ENCODE measurements at regions not wholly inside any gene's neighbourhood (a gene's known extent, or its start where the extent isn't known, plus 50 kb on each side); places are given as distances from the start of the nearest gene placed in this dataset.
"Not testable (repeated sequence)": the region's sequence is repeated elsewhere in the genome, so short reads cannot be mapped to it uniquely, and the experiment has no call there.

DNA sequence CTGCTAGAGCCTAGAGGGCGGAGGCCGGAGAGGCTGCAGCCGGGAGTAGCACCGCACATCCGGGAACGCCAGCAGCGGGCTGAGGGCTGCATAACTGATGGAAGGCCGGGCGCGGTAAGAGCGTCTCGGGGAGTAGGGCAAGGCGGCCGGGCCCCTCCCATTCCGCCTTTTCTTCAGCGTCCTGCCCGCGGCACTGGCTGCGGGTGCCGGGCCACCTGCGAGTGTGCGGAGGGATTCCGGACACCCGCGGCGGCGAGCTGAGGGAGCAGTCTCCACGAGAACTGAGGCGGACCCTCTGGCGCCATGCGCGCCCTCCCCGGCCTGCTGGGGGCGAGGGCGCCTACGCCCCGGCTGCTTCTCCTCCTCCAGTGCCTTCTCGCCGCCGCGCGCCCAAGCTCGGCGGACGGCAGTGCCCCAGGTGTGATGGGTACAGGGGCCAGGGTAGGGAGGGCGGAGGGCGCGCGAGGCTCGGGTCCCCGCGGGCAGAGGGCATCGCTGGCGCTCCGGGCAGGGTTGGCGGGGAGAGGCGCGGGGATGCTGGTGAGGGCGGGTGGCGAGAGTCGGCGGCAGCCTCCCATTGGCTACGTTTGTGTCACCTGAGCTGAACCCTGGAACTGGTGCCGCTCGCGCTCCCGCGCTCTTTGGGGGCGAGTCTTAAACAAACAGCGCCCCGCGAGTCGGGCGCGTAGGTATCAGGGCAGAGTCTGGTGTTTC is 334.4 kb downstream of the SRGAP2C start:
- peak; percentile 82 to 85 for DNase-seq

DNA sequence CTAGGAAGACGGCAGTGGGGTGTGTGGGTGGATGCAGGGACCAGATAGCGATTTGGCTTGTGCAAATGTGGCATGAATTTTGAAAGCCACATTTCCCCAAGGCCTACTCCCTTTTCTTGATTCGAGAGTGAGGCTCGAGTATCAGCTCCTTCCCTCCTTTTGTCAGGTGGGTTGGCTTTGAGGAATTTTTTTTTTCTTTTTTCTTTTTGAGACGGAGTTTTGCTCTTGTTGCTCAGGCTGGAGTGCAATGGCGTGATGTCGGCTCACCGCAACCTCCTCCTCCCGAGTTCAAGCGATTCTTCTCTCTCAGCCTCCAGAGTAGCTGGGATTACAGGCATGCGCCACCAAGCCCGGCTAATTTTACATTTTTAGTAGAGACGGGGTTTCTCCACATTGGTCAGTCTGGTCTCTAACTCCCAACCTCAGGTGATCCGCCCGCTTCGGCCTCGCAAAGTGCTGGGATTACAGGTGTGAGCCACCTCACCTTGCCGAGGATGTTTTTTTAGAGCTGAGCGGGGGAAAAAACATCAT is 335.0 kb downstream of the SRGAP2C start:
- not testable (repeated sequence) for DNase-seq

DNA sequence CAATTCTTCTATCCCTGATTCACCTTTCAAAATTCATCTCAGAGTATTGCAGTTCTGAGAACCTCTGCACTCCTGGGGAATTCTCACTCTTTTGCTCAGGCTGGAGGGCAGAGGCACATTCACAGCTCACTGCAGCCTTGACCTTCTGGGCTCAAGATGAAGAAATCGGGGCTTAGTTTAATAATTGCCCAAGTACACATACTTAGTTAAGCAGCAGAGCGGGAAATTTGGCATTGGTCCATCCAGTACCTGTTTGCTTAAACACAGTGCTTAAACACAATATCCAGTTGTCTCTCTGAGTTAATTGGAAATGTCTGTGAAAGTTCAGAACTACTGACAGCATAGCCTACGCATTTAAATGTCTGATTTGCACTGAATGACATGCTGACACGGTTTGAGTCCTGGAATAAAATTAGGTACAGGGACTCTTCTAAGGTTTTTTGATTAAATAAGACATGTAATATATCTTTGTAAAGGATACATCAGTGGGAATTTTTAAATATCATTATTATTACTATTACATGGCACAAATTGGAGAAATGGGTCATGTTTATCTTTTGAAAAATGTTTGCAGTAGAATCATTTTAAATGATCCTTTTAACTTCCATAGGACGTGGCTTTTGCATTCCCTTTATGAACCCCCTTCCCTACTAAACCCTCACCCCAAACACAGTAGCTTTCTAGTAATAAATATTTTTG is 337.4 kb downstream of the SRGAP2C start:
- DNase-seq = no peak

DNA sequence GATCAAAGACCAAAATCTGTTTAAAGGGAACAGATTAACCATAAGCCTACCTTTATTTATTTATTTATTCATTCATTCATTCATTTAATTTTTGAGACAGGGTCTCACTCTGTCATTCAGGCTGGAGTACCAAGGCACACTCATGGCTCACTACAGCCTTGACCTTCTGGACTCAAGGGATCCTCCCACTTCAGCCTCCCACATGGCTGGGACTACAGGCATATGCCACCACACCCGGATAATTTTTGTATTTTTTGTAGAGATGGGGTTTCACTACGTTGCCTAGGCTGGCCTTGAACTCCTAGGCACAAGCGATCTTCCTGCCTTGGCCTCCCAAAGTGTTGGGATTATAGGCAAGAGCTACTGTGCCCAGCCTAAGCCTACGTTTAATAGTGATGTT is 338.3 kb downstream of the SRGAP2C start:
- DNase-seq = not testable (repeated sequence)

DNA sequence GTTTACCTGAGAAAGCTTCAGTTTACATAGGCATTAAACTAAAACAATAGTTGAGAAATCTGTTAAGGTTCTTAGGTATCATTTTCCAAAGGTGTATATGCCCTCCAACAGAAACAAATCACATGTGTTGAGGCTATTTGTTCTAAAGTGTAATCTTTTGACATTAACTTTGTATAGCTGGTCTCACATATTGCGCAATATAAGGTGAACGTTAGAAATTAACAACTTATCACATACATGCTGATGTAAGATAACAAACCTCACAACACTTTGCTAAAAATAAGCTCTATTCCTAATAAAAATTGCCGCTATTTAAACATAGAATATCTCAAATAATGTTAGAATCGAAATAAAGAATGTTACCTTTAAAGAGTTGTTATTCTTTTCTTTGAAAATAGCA is 340.6 kb downstream of the SRGAP2C start:
- no peak for DNase-seq

DNA sequence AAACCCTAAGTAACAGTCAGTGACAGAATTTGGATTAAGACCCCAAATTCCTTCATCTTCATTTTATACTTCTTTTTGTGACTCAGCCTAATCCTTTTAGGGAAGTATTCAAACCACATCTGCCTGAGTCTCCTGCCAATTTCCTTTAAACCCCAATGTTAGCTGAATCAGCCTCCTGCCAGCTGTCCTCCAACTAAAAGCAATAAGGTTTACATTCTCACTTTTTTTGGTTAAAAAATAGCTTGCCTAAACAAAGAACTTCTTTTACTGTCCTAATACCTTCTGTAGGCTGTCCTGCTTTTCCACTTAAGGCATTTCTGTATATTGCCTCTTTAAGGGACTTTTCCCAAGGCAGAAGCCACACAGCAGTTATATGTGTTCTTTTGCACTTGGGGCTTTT is 344.2 kb downstream of the SRGAP2C start:
- DNase-seq = not testable (repeated sequence)

DNA sequence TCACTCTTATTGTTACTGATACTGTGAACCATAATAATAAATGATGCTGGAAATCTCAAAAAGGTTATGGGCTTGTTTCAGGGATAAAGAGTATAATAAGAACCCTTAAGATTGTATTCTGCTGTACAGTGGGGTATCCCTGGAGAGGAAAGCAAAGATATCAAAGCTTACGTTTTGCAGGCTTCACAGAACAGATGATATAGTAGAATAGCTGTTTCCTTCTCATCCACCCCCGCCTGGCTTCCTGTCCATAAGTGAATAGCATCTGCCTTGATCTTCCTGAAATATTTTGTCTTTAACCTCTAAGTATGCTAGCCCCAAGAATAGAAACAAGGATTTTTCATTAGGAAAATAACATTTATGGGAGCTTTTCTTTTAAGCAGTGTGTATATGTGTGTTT is 345.3 kb downstream of the SRGAP2C start:
- DNase-seq = not testable (repeated sequence)

DNA sequence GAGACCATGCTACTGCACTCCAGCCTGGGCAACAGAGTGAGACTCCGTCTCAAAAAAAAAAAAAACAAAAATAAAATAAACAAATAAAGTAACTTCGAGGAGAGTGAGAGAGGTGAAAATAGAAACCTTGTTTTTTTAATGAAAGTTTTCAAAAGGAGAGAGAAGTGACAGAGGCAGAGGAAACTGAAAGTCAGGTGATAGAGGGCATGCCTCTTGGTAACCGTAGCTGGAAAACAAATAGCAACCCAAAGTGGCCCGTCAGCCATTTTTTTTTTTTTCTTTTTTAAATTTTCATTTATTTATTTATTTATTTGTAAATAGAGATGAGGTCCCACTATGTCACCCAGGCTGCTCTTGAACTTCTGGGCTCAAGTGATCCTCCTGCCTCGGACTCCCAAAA is 347.0 kb downstream of the SRGAP2C start:
- DNase-seq = not testable (repeated sequence)

DNA sequence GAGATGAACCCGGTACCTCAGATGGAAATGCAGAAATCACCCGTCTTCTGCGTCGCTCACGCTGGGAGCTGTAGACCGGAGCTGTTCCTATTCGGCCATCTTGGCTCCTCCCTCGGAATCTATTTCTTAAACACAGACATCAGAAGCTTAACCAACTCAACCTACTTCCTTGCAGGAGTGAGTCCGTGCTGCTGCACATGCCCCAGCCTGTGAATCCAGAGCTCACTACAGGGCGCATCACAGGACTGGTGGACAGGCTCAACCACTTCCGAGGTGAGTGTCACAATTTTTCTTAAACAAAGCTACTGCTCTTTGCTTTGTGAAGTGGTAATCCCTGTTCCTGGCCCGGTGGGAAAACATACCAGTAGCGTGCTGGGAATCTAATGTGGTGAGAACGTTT is 353.4 kb downstream of the SRGAP2C start:
- not testable (repeated sequence) for DNase-seq

DNA sequence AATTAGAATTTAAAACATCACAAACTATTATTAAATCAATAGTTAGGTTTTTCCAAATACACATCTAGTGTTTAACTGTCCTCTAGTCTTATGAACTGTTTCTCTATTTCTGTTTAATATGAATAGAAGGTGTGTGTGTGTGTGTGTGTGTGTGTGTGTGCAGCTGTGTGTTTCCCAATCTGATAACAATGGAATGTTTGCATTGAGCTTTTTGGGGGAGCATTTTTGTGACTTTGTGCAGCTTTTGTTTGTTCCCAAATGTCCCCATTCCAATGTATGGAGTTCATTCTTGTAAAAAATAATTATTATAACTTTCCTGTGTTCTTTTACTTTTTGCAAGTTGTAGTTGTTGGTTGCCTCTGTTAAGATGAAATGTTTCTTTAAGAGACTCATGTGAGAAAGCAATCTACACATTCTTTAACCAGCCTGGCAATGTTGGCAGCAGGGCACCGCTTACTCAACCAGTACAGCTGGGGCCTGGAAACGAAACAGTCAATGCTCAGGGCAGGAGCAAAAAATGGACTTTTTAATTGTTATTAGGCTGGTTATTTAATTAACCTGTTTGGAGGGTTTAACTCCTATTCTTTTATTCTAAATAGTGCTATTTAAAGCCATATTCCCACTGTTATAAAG is 354.3 kb downstream of the SRGAP2C start:
- DNase-seq = no peak

DNA sequence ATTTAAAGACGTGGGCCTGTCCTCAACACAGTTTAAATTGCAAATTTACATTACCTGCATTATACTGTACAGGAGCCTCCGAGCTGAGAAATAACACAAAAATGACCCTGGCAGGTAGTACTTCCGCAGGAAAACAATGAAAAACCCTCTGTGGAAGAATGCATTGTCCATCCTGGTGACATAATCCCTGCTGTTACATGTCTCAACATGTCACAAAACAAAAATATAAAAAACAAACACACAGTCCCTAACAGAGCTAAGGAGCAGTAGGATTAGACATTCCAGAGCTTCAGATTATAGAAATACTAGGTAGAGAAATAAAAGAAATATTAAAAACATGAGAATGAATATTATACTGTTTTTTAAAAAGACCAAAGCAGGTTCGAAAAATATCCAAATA is 359.2 kb downstream of the SRGAP2C start:
- DNase-seq = not testable (repeated sequence)

DNA sequence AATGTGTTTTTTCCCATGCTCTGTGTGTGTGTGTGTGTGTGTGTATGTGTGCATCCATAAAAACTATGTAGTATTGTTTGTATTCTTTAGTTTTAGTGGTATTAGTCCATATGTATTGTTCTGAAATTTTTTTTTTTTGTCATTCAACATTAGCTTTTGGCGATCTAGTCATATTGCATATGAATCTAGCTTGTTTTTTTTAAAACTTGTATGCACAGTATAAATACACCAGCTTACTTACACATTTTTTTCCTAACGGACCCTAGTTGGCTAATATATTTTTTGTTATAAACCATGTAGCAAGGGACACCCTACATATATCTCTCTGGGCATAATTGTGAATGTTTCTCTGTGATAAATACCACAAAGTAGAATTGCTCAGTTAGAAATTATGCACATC is 359.7 kb downstream of the SRGAP2C start:
- no peak for DNase-seq

DNA sequence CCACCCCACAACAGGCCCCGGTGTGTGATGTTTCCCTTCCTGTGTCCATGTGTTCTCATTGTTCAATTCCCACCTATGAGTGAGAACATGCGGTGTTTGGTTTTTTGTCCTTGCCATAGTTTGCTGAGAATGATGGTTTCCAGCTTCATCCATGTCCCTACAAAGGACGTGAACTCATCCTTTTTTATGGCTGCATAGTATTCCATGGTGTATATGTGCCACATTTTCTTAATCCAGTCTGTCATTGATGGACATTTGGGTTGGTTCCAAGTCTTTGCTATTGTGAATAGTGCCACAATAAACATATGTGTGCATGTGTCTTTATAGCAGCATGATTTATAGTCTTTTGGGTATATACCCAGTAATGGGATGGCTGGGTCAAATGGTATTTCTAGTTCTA is 361.1 kb downstream of the SRGAP2C start:
- not testable (repeated sequence) for DNase-seq

DNA sequence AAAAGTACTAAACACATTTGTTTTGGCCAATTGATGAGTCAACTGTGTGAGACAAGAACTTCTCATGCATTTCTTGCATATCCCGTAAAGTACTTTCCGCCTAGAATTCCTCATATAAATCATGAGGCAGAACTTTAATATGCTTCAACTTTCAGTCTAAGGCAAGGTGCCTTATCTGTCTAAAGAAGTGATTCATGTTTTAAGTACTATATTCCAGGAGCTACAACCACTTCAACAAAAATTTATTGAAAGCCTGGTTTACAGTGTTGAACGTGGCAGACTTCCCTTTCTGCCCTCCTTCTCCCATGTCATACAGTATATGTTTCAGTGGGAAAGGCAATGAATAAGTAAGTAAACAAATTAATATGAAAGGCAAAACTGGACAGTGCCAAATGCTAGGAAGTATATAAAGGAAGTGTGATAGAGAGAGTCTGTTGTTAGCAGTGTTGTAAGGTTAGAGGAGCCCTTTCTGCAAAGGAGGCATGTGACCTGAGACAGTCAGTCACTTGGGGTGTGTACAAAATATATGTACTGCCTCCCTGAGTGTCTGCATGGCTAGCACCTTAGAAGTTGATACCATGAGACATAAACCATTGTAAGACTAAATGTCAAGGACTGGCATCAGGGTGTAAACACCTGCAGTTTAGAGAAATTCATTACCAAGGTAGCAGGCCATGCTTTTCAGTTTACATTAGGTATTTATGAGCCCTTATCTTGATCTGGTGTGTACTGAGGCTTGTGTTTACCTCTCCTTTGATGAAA is 362.2 kb downstream of the SRGAP2C start:
- no peak for DNase-seq

DNA sequence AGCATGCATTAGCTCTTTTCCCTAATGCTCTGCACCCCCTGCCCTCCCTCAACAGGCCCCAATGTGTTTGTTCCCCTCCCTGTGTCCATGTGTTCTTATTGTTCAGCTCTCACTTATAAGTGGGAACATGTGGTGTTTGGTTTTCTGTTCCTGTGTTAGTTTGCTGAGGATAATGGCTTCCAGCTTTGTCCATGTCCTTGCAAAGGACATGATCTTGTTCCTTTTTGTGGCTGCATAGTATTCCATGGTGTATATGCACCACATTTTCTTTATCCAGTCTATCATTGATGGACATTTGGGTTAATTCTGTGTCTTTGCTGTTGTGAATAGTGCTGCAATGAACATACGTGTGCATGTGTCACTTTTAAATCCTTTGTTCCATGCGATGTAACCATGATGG is 363.0 kb downstream of the SRGAP2C start:
- DNase-seq = not testable (repeated sequence)

DNA sequence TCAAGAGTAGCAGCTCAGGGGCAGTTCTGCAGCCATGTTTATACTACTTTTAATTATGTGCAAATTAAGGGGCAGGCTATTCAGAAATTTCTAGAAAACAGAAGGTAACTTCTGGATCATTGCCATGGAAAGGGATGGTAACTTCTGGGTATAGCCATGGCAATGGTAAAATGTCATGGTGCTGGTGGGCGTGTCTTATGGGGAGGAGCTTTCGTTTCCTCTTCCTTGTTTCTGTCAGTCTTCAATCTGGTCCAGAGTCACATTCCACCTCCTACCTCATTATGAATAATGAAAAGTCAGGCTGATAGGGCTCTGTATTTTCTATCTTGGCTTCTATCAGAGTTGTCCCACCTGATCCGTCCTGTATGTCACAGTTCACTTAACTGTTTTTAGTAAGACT is 366.0 kb downstream of the SRGAP2C start:
- DNase-seq = not testable (repeated sequence)

DNA sequence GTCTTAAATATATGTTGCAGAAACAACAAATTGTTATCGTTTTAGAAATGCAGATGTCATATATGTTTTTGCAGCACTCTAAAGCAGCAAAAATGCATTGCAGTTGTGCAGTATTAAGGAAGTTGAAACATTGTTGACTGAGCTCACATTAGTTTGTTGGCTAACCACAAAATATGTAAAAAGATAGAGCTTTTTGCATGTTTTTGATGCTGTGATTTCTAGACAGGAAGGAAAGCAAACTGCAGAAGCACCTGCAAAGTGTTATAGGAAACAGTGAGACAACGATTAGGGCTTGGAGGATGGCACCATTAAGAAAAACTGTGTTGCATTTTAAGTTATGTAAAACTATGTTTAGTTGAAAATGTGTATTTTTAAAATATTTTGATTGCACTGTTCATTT is 366.7 kb downstream of the SRGAP2C start:
- DNase-seq = not testable (repeated sequence)

DNA sequence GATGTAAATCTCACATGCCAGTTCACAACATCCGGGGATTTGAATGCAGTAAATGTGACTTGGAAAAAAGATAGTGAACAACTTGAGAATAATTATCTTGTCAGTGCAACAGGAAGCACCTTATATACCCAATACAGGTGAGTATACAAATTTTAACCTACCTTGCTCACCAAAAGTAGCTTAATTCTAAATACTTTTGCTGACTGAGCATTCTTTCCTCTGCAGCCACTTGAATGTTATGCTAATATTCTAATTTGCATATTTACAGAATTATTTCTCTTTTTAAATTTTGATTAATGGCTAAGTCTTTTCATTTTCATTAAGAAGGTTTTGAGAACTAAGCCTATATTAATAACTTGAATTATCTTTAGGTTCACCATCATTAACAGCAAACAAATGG is 371.8 kb downstream of the SRGAP2C start:
- DNase-seq = not testable (repeated sequence)

DNA sequence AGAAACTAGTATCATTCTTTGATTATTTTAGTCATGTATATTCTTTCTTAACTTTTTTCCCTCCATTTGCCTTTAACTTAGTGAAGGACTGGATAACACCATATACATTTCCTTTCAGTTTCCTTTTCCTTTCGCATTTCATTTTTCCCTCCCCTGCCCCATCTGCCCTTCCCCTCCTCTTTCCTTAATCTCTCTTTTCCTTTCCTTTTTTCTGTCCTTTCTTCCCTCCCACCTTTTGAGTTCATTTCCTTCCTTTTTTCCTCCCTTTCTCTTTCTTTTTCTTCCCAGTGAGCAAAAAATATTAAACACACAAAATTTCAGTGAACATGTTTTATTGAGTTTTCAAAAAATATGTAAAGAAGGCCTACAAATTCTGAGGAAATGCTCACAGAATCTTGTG is 373.3 kb downstream of the SRGAP2C start:
- DNase-seq = not testable (repeated sequence)

DNA sequence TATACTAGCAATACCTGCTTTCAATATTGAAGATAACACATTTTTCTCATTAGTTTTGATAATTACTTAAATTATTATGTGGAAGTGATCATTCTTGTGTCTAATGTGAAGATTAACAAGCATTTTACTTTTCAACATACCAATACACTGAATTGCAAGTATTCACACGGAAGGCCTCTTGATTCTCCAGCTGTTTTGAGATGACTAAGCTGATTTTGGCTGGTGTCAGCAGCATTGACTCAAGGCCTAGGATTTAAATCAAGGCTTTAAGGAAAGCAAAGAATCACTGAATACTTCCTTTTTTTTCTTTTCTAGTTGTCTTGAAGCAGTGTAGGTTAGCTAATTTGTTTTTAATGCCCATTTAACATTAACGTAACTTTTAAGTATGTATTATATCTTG is 373.7 kb downstream of the SRGAP2C start:
- no peak for DNase-seq

DNA sequence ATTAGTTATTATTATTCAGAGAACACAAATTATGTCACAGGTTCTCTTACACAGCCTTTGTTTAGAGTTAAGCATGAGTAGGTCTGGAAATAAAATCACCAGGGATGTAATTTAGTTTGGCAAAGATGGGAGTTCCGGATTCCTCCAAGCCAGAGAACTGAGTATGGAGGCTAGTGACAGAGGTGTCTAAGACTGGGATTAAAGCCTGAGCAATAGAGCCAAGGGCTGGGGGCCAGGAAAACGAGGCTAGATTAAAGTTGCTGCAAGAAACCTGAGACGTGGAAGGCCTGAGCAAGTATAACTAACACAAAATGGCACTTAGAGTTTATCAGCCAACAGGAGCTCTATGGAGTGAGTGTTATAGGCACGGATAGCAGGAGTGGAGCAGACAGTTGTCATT is 381.6 kb downstream of the SRGAP2C start:
- DNase-seq = no peak

DNA sequence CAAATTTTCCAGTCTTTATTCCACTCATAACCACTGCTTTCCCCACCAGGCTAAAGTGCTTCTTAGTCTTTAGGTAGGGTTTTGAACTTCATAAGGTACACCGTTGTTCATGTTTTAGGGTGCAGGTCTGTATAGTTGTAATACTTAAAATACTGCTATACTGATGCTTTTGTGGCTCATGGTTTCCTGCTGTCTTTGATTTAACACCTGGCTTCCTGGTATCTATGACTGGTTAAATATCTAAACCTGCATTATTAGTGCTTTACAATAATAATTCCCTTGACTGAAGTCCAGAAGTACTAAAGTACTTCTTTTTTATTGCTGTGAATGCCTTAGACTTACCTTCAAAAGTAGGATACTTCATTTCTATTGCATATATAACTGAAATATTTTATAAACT is 384.7 kb downstream of the SRGAP2C start:
- DNase-seq = no peak

DNA sequence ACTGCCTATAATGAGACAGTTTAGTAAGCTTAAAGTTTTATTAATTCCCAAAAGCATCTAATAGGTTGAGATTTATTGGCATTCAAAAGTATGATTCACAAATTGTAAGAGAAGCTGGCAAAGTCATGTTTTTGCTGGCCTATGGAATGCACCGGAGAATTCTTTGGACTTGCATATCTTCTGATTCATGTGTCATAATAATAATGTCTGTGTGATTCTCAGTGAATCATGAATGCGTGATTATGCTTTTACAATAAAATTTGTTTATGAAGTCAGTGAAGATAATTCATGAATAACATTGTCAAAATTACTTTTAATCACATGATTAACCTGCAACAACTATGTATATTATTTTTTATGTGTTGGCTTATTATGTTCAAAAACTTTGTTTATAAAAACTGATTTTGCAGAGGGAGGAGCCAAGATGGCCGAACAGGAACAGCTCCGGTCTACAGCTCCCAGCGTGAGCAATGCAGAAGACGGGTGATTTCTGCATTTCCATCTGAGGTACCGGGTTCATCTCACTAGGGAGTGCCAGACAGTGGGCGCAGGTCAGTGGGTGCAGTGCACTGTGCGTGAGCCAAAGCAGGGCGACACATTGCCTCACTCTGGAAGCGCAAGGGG is 389.2 kb downstream of the SRGAP2C start:
- DNase-seq = not testable (repeated sequence)
